ENCODE measurements at regions not wholly inside any gene's neighbourhood (a gene's known extent, or its start where the extent isn't known, plus 50 kb on each side); places are given as distances from the start of the nearest gene placed in this dataset.

DNA sequence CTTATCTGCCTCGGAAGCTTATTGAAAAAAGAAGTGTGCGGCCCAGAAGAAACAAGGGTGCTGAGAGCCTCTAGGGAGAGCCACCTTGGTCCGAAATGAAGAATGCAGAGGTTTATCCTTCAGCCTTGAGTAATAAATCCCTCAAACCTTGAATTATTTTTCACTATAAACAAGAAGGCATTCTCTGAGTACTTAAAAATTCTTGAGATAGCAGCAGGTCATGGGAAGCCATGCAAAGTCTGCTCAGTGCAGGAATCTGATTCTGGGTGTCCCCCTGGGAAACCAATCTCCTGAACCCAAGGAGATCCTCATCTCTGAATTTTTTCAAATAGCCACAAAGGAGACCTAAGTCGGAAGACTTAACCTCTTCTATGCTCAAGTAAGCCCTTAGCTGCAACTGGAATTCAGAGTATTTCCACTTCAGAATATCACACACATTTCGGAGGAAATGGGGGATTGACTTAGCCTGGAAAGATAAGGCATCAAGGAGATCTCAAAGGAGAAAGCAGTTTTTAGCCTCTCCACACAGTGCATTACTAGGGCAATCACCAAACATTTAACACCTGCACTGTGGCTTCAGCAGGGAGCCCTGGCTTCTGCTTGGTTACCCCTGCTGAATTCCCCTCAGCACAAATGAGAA lies 365.0 kb downstream of the ETS1 start:
- Histone ChIP-seq H3K4me1 (ENCODE audit: control insufficient read depth, extremely low read depth, insufficient read depth, low read length) (no peaks in the 10 kb centered on the region), H3K27ac (ENCODE audit: insufficient read depth, low read depth, low read length) (no peak overlapping the region), H3K4me3 (replicated peaks in 1 of 3; ENCODE audit: insufficient read depth in 1 of 3, low read depth in 1 of 3, low read length in 3 of 3) (no peak overlapping the region), H3K9me3 (replicated peaks; ENCODE audit: control insufficient read depth, insufficient read depth, low read length) (no peaks in the 10 kb centered on the region), H2AFZ (ENCODE audit: low read depth, low read length) (no peak overlapping the region), H3K9ac (replicated peaks; ENCODE audit: extremely low read depth, insufficient read depth, low read length) (no peak overlapping the region), H4K20me1 (replicated peaks; ENCODE audit: control insufficient read depth, extremely low read depth, insufficient read depth, low read length) (no peaks in the 10 kb centered on the region), H3K79me2 (ENCODE audit: control insufficient read depth, insufficient read depth, low read length) (no peaks in the 10 kb centered on the region), H3K9me1 (replicated peaks; ENCODE audit: control insufficient read depth, extremely low read depth, insufficient read depth, low read length) (no peaks in the 10 kb centered on the region), H3K4me2 (ENCODE audit: insufficient read depth, low read length) (no peak overlapping the region), H3K36me3 (ENCODE audit: control insufficient read depth in 2 of 2, extremely low read depth in 1 of 2, insufficient read depth in 2 of 2, low read length in 2 of 2) (no peaks in the 10 kb centered on the region), H3K27me3 (ENCODE audit: control insufficient read depth in 2 of 2, insufficient read depth in 2 of 2, low read length in 2 of 2) (no peaks in the 10 kb centered on the region)
- TF ChIP-seq POLR2AphosphoS5 (IDR thresholded peaks at IDR 0.05; ENCODE audit: insufficient read depth, low read depth, low read length) (no peak), POLR2A (IDR thresholded peaks at IDR 0.05; ENCODE audit: low read depth, low read length) (no peak), CTCF (IDR thresholded peaks at IDR 0.05; ENCODE audit: extremely low read depth in 1 of 2, insufficient read depth in 1 of 2, low read depth in 1 of 2, low read length in 2 of 2) (no peak), FOS (IDR thresholded peaks at IDR 0.05; ENCODE audit: borderline replicate concordance, insufficient read depth, low read length) (no peak), EZH2 (IDR thresholded peaks at IDR 0.05; ENCODE audit: borderline replicate concordance, low read depth, low read length, severe bottlenecking) (no peak), MYC (IDR thresholded peaks at IDR 0.05; ENCODE audit: low read depth, low read length) (no peak), GATA2 (IDR thresholded peaks at IDR 0.05; ENCODE audit: insufficient read depth, insufficient read length, low read depth, low read length) (no peak), JUN (IDR thresholded peaks at IDR 0.05; ENCODE audit: borderline replicate concordance, insufficient read depth, insufficient read length, low read depth) (no peak)
- TF ChIP-seq, protein P1, sequence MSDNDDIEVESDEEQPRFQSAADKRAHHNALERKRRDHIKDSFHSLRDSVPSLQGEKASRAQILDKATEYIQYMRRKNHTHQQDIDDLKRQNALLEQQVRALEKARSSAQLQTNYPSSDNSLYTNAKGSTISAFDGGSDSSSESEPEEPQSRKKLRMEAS (IDR thresholded peaks at IDR 0.05; ENCODE audit: insufficient read depth, insufficient read length) = no peak
- DNase-seq (ENCODE audit: low read depth, low spot score) (peak; percentile 39), FAIRE-seq (no peak)
- dilution Hi-C loops (cut with MboI; ENCODE audit: extremely low pct_ligation_motif_present, low sequenced_read_pairs) (no loop called here), intact Hi-C loops (cut with micrococcal nuclease) (no loop called here)
- CTCF ChIA-PET = no interaction called here
- no TSS peak for BruUV-seq (replicated peaks)
- POLR2A ChIA-PET = no interaction called here

Measured in endothelial cell of umbilical vein (primary cell).